Muscle of arm (tissue), 1 donor: ENCODE measurements at regions not wholly inside any gene's neighbourhood (a gene's known extent, or its start where the extent isn't known, plus 50 kb on each side); places are given as distances from the start of the nearest gene placed in this dataset.
"Not testable (repeated sequence)": the region's sequence is repeated elsewhere in the genome, so short reads cannot be mapped to it uniquely, and the experiment has no call there.

ENCODE experiments used
- DNase-seq: peaks from one replicate; pipeline ENCODE4 v3.0.0-alpha.2; 2013

GRCh38 chr7:85324145-85324799, 137.4 kb upstream of the SEMA3D start:
- no peak for DNase-seq

- no peak for DNase-seq
These were observed 135.4 kb upstream of the SEMA3D start for GRCh38 chr7:85322252-85322651.

- no peak for DNase-seq
These were observed 134.0 kb upstream of the SEMA3D start for GRCh38 chr7:85320699-85321476.

GRCh38 chr7:85316489-85316888, 129.6 kb upstream of the SEMA3D start:
- DNase-seq: no peak

GRCh38 chr7:85310301-85310700, 123.4 kb upstream of the SEMA3D start:
- no peak for DNase-seq

- DNase-seq: no peak
These were observed 119.3 kb upstream of the SEMA3D start for GRCh38 chr7:85306115-85306514.

GRCh38 chr7:85294176-85294575, 107.3 kb upstream of the SEMA3D start:
- DNase-seq: no peak

GRCh38 chr7:85292908-85293576, 106.2 kb upstream of the SEMA3D start:
- DNase-seq: no peak

- DNase-seq: no peak
These were observed 103.4 kb upstream of the SEMA3D start for GRCh38 chr7:85290269-85290668.

- no peak for DNase-seq
These were observed 102.4 kb upstream of the SEMA3D start for GRCh38 chr7:85289279-85289678.

- peak; percentile 23 for DNase-seq
These were observed 100.4 kb upstream of the SEMA3D start for GRCh38 chr7:85287106-85287825.

GRCh38 chr7:85286446-85286845, 99.6 kb upstream of the SEMA3D start:
- DNase-seq: peak; percentile 75

GRCh38 chr7:85285527-85285926, 98.7 kb upstream of the SEMA3D start:
- no peak for DNase-seq

- no peak for DNase-seq
These were observed 88.3 kb upstream of the SEMA3D start for GRCh38 chr7:85275204-85275603.

GRCh38 chr7:85274454-85274853, 87.6 kb upstream of the SEMA3D start:
- no peak for DNase-seq

- DNase-seq: no peak
These were observed 76.0 kb upstream of the SEMA3D start for GRCh38 chr7:85262891-85263290.

- DNase-seq: no peak
These were observed 74.5 kb upstream of the SEMA3D start for GRCh38 chr7:85261336-85261735.

GRCh38 chr7:85249787-85250186, 62.9 kb upstream of the SEMA3D start:
- not testable (repeated sequence) for DNase-seq

GRCh38 chr7:85239109-85239508, 52.3 kb upstream of the SEMA3D start:
- DNase-seq: no peak

GRCh38 chr7:85237721-85238120, 50.9 kb upstream of the SEMA3D start:
- DNase-seq: no peak
